H1 (cell line): ENCODE measurements at regions not wholly inside any gene's neighbourhood (a gene's known extent, or its start where the extent isn't known, plus 50 kb on each side); places are given as distances from the start of the nearest gene placed in this dataset.

Source experiments
- ATF2 ChIP-seq: IDR thresholded peaks from 2 replicates; pipeline ENCODE4 v1.6.1; 2012; ENCODE audit warnings: low read length, inconsistent platforms
- EP300 ChIP-seq, 2 experiments: IDR thresholded peaks; 1 replicate in 1 of 2; 2 replicates in 1 of 2; pipeline ENCODE4 v1.6.1; 2011 to 2012; ENCODE audit warnings: low read depth in 2 of 2, low read length in 2 of 2, mild to moderate bottlenecking in 2 of 2, borderline replicate concordance in 1 of 2, inconsistent platforms in 1 of 2, moderate library complexity in 1 of 2
- HDAC2 ChIP-seq, 2 experiments: fragments of 300-600 bp in 1 of 2; sonication (generic) in 1 of 2; IDR thresholded peaks; 2 replicates each; pipeline ENCODE4 v1.6.1; 2011 to 2012; ENCODE audit warnings: low read depth in 2 of 2, low read length in 2 of 2, mild to moderate bottlenecking in 2 of 2, moderate library complexity in 2 of 2, borderline replicate concordance in 1 of 2, inconsistent platforms in 1 of 2
- KDM4A ChIP-seq: IDR thresholded peaks from one replicate; pipeline ENCODE4 v1.7.1; 2012; ENCODE audit warnings: low read depth, mild to moderate bottlenecking, moderate library complexity, low read length, inconsistent platforms; ENCODE audit not compliant: severe bottlenecking
- PHF8 ChIP-seq: fragments of 200-600 bp; sonication (generic); conservative IDR thresholded peaks from 2 replicates; pipeline ENCODE4 v1.7.1; 2012; ENCODE audit warnings: low read depth, mild to moderate bottlenecking, inconsistent platforms, low read length, moderate library complexity
- RFX5 ChIP-seq: IDR thresholded peaks from 2 replicates; pipeline ENCODE4 v1.6.1; 2011; ENCODE audit warnings: low read depth, low read length, improper control_type of control experiment, borderline replicate concordance
- SP1 ChIP-seq: IDR thresholded peaks from 2 replicates; pipeline ENCODE4 v1.6.1; 2011; ENCODE audit warnings: low read depth, low read length
- SP4 ChIP-seq: IDR thresholded peaks from 2 replicates; pipeline ENCODE4 v1.6.1; 2012; ENCODE audit warnings: low read length, inconsistent platforms
- ZNF274 ChIP-seq: IDR thresholded peaks from 2 replicates; pipeline ENCODE4 v1.7.0; 2012; ENCODE audit warnings: low read length, borderline replicate concordance; ENCODE audit errors: extremely low read depth
- TF ChIP-seq, protein P1 (sequence below): fragments of 300-600 bp; sonication (generic); IDR thresholded peaks from 2 replicates; pipeline ENCODE4 v1.7.1; 2012; ENCODE audit warnings: low read length, moderate library complexity, mild to moderate bottlenecking, inconsistent platforms; ENCODE audit not compliant: insufficient replicate concordance

GRCh38 chr7:37511915-37512314 lies 63.3 kb upstream of the ELMO1 start (continued):
- TF ChIP-seq, protein P1, sequence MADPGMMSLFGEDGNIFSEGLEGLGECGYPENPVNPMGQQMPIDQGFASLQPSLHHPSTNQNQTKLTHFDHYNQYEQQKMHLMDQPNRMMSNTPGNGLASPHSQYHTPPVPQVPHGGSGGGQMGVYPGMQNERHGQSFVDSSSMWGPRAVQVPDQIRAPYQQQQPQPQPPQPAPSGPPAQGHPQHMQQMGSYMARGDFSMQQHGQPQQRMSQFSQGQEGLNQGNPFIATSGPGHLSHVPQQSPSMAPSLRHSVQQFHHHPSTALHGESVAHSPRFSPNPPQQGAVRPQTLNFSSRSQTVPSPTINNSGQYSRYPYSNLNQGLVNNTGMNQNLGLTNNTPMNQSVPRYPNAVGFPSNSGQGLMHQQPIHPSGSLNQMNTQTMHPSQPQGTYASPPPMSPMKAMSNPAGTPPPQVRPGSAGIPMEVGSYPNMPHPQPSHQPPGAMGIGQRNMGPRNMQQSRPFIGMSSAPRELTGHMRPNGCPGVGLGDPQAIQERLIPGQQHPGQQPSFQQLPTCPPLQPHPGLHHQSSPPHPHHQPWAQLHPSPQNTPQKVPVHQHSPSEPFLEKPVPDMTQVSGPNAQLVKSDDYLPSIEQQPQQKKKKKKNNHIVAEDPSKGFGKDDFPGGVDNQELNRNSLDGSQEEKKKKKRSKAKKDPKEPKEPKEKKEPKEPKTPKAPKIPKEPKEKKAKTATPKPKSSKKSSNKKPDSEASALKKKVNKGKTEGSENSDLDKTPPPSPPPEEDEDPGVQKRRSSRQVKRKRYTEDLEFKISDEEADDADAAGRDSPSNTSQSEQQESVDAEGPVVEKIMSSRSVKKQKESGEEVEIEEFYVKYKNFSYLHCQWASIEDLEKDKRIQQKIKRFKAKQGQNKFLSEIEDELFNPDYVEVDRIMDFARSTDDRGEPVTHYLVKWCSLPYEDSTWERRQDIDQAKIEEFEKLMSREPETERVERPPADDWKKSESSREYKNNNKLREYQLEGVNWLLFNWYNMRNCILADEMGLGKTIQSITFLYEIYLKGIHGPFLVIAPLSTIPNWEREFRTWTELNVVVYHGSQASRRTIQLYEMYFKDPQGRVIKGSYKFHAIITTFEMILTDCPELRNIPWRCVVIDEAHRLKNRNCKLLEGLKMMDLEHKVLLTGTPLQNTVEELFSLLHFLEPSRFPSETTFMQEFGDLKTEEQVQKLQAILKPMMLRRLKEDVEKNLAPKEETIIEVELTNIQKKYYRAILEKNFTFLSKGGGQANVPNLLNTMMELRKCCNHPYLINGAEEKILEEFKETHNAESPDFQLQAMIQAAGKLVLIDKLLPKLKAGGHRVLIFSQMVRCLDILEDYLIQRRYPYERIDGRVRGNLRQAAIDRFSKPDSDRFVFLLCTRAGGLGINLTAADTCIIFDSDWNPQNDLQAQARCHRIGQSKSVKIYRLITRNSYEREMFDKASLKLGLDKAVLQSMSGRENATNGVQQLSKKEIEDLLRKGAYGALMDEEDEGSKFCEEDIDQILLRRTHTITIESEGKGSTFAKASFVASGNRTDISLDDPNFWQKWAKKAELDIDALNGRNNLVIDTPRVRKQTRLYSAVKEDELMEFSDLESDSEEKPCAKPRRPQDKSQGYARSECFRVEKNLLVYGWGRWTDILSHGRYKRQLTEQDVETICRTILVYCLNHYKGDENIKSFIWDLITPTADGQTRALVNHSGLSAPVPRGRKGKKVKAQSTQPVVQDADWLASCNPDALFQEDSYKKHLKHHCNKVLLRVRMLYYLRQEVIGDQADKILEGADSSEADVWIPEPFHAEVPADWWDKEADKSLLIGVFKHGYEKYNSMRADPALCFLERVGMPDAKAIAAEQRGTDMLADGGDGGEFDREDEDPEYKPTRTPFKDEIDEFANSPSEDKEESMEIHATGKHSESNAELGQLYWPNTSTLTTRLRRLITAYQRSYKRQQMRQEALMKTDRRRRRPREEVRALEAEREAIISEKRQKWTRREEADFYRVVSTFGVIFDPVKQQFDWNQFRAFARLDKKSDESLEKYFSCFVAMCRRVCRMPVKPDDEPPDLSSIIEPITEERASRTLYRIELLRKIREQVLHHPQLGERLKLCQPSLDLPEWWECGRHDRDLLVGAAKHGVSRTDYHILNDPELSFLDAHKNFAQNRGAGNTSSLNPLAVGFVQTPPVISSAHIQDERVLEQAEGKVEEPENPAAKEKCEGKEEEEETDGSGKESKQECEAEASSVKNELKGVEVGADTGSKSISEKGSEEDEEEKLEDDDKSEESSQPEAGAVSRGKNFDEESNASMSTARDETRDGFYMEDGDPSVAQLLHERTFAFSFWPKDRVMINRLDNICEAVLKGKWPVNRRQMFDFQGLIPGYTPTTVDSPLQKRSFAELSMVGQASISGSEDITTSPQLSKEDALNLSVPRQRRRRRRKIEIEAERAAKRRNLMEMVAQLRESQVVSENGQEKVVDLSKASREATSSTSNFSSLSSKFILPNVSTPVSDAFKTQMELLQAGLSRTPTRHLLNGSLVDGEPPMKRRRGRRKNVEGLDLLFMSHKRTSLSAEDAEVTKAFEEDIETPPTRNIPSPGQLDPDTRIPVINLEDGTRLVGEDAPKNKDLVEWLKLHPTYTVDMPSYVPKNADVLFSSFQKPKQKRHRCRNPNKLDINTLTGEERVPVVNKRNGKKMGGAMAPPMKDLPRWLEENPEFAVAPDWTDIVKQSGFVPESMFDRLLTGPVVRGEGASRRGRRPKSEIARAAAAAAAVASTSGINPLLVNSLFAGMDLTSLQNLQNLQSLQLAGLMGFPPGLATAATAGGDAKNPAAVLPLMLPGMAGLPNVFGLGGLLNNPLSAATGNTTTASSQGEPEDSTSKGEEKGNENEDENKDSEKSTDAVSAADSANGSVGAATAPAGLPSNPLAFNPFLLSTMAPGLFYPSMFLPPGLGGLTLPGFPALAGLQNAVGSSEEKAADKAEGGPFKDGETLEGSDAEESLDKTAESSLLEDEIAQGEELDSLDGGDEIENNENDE = no peak
- TF ChIP-seq ZNF274 = no peak
- no peak for TF ChIP-seq KDM4A
- TF ChIP-seq RFX5 = no peak
- TF ChIP-seq HDAC2 (IDR thresholded peaks at IDR 0.05; ENCODE audit: borderline replicate concordance in 1 of 2, low read depth in 2 of 2, low read length in 2 of 2) = no peak
- TF ChIP-seq SP4 = no peak
- no peak for TF ChIP-seq ATF2
- no peak for TF ChIP-seq PHF8
- TF ChIP-seq SP1 = no peak
- no peak for TF ChIP-seq EP300 (IDR thresholded peaks at IDR 0.05; ENCODE audit: borderline replicate concordance in 1 of 2, low read depth in 2 of 2, low read length in 2 of 2)
